ENCODE measurements at regions not wholly inside any gene's neighbourhood (a gene's known extent, or its start where the extent isn't known, plus 50 kb on each side); places are given as distances from the start of the nearest gene placed in this dataset.
"Not testable (repeated sequence)": the region's sequence is repeated elsewhere in the genome, so short reads cannot be mapped to it uniquely, and the experiment has no call there.

DNA sequence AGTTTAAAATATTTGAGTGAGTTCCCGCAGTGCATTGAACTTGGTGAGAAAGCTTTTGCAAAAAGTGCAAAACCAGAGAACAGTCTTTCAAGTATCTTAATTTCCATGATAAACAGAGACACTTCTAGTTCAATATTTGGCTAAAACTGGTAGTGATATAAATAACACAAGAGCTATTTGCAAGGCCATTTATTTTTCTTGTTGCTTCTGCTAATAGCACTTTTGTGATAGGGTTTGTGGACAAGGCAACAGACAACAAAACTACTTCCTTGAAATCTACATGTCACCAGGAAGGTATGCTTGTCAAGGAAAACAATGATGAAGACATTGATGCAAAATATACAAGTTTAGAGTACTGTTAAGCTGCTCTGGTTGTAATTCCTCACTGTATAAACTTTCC lies 1225.1 kb downstream of the OTOL1 start:
- TF ChIP-seq CTCF (IDR thresholded peaks at IDR 0.05; ENCODE audit: low read depth, low read length, missing control alignments) = no peak
- no peak for DNase-seq (ENCODE audit: extremely low read depth, low read depth)
- no peak overlapping the region for H3K4me3 ChIP-seq (replicated peaks; ENCODE audit: low read depth, low read length)

- no peak overlapping the region for H3K4me3 ChIP-seq (replicated peaks; ENCODE audit: low read depth, low read length)
- no peak for DNase-seq (ENCODE audit: extremely low read depth, low read depth)
- TF ChIP-seq CTCF (IDR thresholded peaks at IDR 0.05; ENCODE audit: low read depth, low read length, missing control alignments) = no peak
Measured at GRCh38 chr3:162722337-162722736, 1225.7 kb downstream of the OTOL1 start.

DNA sequence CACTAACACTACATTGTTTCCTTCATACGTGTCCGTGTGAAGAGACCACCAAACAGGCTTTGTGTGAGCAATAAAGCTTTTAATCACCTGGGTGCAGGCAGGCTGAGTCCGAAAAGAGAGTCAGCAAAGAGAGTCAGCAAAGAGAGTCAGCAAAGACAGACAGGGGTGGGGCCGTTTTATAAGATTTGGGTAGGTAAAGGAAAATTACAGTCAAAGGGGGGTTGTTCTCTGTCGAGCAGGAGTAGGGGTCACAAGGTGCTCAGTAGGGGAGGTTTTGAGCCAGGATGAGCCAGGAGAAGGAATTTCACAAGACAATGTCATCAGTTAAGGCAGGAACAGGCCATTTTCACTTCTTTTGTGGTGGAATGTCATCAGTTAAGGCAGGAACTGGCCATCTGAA lies 1226.2 kb downstream of the OTOL1 start:
- not testable (repeated sequence) for DNase-seq (ENCODE audit: extremely low read depth, low read depth); H3K4me3 ChIP-seq (replicated peaks; ENCODE audit: low read depth, low read length)

DNA sequence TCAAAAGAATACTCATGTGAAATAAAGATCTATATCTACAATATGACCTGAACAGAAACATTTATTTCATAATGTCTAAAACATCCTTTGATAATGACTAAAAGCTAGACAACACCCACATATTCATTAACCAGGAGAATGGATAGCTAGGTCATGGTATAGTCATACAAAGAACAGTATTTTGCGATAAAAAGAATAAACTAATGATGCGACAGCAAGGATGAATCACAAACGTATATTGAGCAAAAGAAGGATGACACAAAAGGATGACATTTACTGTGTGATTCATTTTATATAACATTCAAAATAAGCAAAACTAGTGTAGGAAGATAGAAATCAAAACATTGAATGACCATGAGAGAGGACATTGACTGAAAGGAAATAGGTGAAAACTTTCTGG lies 1233.1 kb downstream of the OTOL1 start:
- TF ChIP-seq CTCF (IDR thresholded peaks at IDR 0.05; ENCODE audit: low read depth, low read length, missing control alignments) = no peak
- DNase-seq (ENCODE audit: extremely low read depth, low read depth) = no peak
- H3K4me3 ChIP-seq (replicated peaks; ENCODE audit: low read depth, low read length) = no peak overlapping the region

DNA sequence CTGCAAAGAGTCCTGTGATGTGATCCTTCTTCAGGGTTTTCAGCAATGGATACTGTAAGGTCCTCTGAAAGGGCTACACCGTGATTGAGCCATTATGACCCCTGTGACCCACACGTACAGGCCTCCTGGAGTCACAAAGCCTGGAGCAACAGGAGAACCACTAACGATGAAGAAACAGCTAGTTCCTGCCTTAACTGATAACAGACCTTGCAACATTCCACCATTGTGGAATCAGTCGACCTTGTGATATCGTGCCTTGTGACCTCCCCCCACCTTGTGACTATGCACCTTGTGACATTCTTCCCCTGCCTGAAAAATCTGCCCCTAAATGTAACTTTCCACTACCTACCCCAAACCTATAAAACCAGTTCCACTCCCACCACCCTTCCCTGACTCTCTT lies 1235.4 kb downstream of the OTOL1 start:
- not testable (repeated sequence) for H3K4me3 ChIP-seq (replicated peaks; ENCODE audit: low read depth, low read length); DNase-seq (ENCODE audit: extremely low read depth, low read depth)

GRCh38 chr3:162738784-162739183 lies 1242.2 kb downstream of the OTOL1 start:
- H3K4me3 ChIP-seq (replicated peaks; ENCODE audit: low read depth, low read length) = no peak overlapping the region
- DNase-seq (ENCODE audit: extremely low read depth, low read depth) = no peak
- TF ChIP-seq CTCF (IDR thresholded peaks at IDR 0.05; ENCODE audit: low read depth, low read length, missing control alignments) = no peak

DNA sequence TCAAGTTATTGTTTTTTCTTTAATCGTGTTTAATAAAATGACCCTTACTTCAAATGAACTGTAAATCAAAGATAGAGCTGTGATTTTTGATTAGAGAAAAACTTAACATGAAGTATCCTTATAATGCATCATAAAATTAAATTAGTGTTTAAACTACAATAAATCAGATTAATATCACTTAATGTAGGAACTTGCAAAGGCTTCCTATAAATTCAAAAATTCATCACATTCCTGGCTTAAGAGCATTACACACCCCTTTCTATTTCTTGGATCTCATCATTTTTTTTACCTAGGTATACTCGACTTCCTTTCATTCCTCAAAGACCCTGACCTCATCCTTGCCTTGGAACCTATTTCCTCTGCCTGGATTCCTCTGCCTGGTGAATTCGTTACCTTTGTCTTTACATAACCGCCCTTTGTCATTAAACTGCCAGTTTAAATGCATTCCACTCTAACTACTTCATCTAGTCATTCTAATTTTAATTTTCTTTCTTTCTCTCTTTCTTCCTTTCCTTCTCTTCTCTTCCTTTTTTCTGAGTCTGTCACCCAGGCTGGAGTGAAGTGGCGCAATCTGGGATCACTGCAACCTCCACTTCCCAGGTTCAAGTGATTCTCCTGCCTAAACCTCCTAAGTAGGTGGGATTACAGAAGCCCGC lies 1244.5 kb downstream of the OTOL1 start:
- no peak for DNase-seq (ENCODE audit: extremely low read depth, low read depth)
- TF ChIP-seq CTCF (IDR thresholded peaks at IDR 0.05; ENCODE audit: low read depth, low read length, missing control alignments) = no peak
- no peak overlapping the region for H3K4me3 ChIP-seq (replicated peaks; ENCODE audit: low read depth, low read length)

DNA sequence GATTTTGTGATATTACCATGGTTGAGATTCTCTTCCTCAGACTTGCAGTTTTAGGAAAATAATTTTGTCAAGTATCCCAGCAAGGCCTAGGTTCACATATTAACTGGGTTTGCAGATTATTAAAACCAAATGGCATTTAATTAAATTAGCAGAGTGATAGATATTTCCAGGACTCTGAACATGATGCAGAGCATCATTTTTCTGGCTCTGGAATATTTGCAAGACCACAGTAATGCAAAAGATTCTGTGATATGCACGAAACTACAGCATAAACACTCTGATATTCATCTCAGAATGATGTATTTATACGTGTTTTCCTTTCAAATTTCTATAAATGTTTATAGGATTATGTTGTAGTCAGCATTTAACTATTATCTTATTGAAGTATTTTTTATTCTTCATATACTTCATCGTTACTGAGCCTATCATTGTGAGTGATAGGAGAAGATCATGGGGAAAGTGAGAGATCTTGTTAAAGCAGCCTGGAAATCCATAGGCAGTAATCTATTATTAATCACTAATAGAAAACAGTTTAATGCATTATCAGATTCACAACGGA lies 1245.6 kb downstream of the OTOL1 start:
- no peak for TF ChIP-seq CTCF (IDR thresholded peaks at IDR 0.05; ENCODE audit: low read depth, low read length, missing control alignments)
- DNase-seq (ENCODE audit: extremely low read depth, low read depth) = no peak

More for the DNA sequence above, 1245.6 kb downstream of the OTOL1 start:
- H3K4me3 ChIP-seq (replicated peaks; ENCODE audit: low read depth, low read length) = no peak overlapping the region
